ENCODE measurements at regions not wholly inside any gene's neighbourhood (a gene's known extent, or its start where the extent isn't known, plus 50 kb on each side); places are given as distances from the start of the nearest gene placed in this dataset.
"Not testable (repeated sequence)": the region's sequence is repeated elsewhere in the genome, so short reads cannot be mapped to it uniquely, and the experiment has no call there.

- H3K4me3 ChIP-seq (ENCODE audit: low read depth, low read length); DNase-seq (ENCODE audit: low read depth): not testable (repeated sequence)
Observed at GRCh38 chr9:66152406-66152805, 415.5 kb downstream of the FOXD4L4 start.

- not testable (repeated sequence) for H3K4me3 ChIP-seq (ENCODE audit: low read depth, low read length)
- DNase-seq (ENCODE audit: low read depth) = peak; percentile 66
- peak; percentile 31 for TF ChIP-seq CTCF (conservative IDR thresholded peaks at IDR 0.05; ENCODE audit: low read depth, low read length)
Observed at GRCh38 chr9:66153021-66153725, 416.2 kb downstream of the FOXD4L4 start.

GRCh38 chr9:66153971-66154691 lies 417.2 kb downstream of the FOXD4L4 start:
- DNase-seq (ENCODE audit: low read depth); H3K4me3 ChIP-seq (ENCODE audit: low read depth, low read length): not testable (repeated sequence)

- not testable (repeated sequence) for H3K4me3 ChIP-seq (ENCODE audit: low read depth, low read length); DNase-seq (ENCODE audit: low read depth)
Observed at GRCh38 chr9:66182316-66182715, 445.4 kb downstream of the FOXD4L4 start.

- not testable (repeated sequence) for DNase-seq (ENCODE audit: low read depth); H3K4me3 ChIP-seq (ENCODE audit: low read depth, low read length)
Observed at GRCh38 chr9:66183648-66184047, 446.7 kb downstream of the FOXD4L4 start.

GRCh38 chr9:66197199-66197598 lies 460.3 kb downstream of the FOXD4L4 start:
- H3K4me3 ChIP-seq (ENCODE audit: low read depth, low read length); DNase-seq (ENCODE audit: low read depth): not testable (repeated sequence)

- H3K4me3 ChIP-seq (ENCODE audit: low read depth, low read length) = not testable (repeated sequence)
- peak; percentile 1 for DNase-seq (ENCODE audit: low read depth)
Observed at GRCh38 chr9:66198421-66198820, 461.5 kb downstream of the FOXD4L4 start.

GRCh38 chr9:66206617-66207016 lies 469.7 kb downstream of the FOXD4L4 start:
- not testable (repeated sequence) for DNase-seq (ENCODE audit: low read depth); H3K4me3 ChIP-seq (ENCODE audit: low read depth, low read length)

- DNase-seq (ENCODE audit: low read depth); H3K4me3 ChIP-seq (ENCODE audit: low read depth, low read length): not testable (repeated sequence)
Observed at GRCh38 chr9:66207914-66208313, 471.0 kb downstream of the FOXD4L4 start.

GRCh38 chr9:66244763-66245162 lies 507.8 kb downstream of the FOXD4L4 start:
- not testable (repeated sequence) for DNase-seq (ENCODE audit: low read depth); H3K4me3 ChIP-seq (ENCODE audit: low read depth, low read length)

- not testable (repeated sequence) for DNase-seq (ENCODE audit: low read depth); H3K4me3 ChIP-seq (ENCODE audit: low read depth, low read length)
Observed at GRCh38 chr9:66245481-66245880, 508.5 kb downstream of the FOXD4L4 start.

GRCh38 chr9:66257581-66257980 lies 520.6 kb downstream of the FOXD4L4 start:
- H3K4me3 ChIP-seq (ENCODE audit: low read depth, low read length); DNase-seq (ENCODE audit: low read depth): not testable (repeated sequence)

- not testable (repeated sequence) for DNase-seq (ENCODE audit: low read depth); H3K4me3 ChIP-seq (ENCODE audit: low read depth, low read length)
Observed at GRCh38 chr9:66261576-66261975, 524.6 kb downstream of the FOXD4L4 start.

GRCh38 chr9:66263621-66264020 lies 526.7 kb downstream of the FOXD4L4 start:
- not testable (repeated sequence) for DNase-seq (ENCODE audit: low read depth); H3K4me3 ChIP-seq (ENCODE audit: low read depth, low read length)

GRCh38 chr9:66264786-66265185 lies 527.8 kb downstream of the FOXD4L4 start:
- DNase-seq (ENCODE audit: low read depth); H3K4me3 ChIP-seq (ENCODE audit: low read depth, low read length): not testable (repeated sequence)

- not testable (repeated sequence) for DNase-seq (ENCODE audit: low read depth); H3K4me3 ChIP-seq (ENCODE audit: low read depth, low read length)
Observed at GRCh38 chr9:66266202-66266601, 529.3 kb downstream of the FOXD4L4 start.

- not testable (repeated sequence) for H3K4me3 ChIP-seq (ENCODE audit: low read depth, low read length); DNase-seq (ENCODE audit: low read depth)
Observed at GRCh38 chr9:66266856-66267430, 530.0 kb downstream of the FOXD4L4 start.

GRCh38 chr9:66267684-66268083 lies 530.7 kb downstream of the FOXD4L4 start:
- H3K4me3 ChIP-seq (ENCODE audit: low read depth, low read length) = not testable (repeated sequence)
- DNase-seq (ENCODE audit: low read depth) = peak; percentile 1
